GM23248 (cell line): ENCODE measurements at regions not wholly inside any gene's neighbourhood (a gene's known extent, or its start where the extent isn't known, plus 50 kb on each side); places are given as distances from the start of the nearest gene placed in this dataset.
A peak's percentile ranks its signal among the peaks of the same experiment; 100 is the strongest.

Experiments
- DNase-seq: peaks from one replicate; pipeline ENCODE4 v3.0.0-alpha.2; 2015
- H2AFZ ChIP-seq: fragments of 200-600 bp; sonication (generic); 2 replicates; pipeline ENCODE4 v1.6.1; 2016; ENCODE audit warnings: antibody characterized with exemption
- H3F3A ChIP-seq: fragments of 200-600 bp; sonication (generic); 2 replicates; pipeline ENCODE4 v1.6.1; 2016; ENCODE audit warnings: mild to moderate bottlenecking, antibody characterized with exemption, mixed run types; ENCODE audit not compliant: insufficient read depth
- H3K27ac ChIP-seq: fragments of 200-600 bp; sonication (generic); 2 replicates; pipeline ENCODE4 v1.5.1; 2016; ENCODE audit warnings: mild to moderate bottlenecking
- H3K27me3 ChIP-seq: fragments of 200-600 bp; sonication (generic); replicated peaks from 2 replicates; pipeline ENCODE4 v1.6.1; 2016; ENCODE audit warnings: mild to moderate bottlenecking; ENCODE audit not compliant: insufficient read depth
- H3K36me3 ChIP-seq: fragments of 200-600 bp; sonication (generic); 2 replicates; pipeline ENCODE4 v1.6.1; 2016; ENCODE audit warnings: low read depth, mild to moderate bottlenecking
- H3K4me1 ChIP-seq: fragments of 200-600 bp; sonication (generic); 2 replicates; pipeline ENCODE4 v1.6.1; 2016; ENCODE audit warnings: mild to moderate bottlenecking; ENCODE audit not compliant: insufficient read depth
- H3K4me2 ChIP-seq: fragments of 200-600 bp; sonication (generic); one replicate; pipeline ENCODE4 v1.6.1; 2016; ENCODE audit warnings: mild to moderate bottlenecking; ENCODE audit not compliant: unreplicated experiment
- H3K4me3 ChIP-seq: fragments of 200-600 bp; sonication (generic); 2 replicates; pipeline ENCODE4 v1.5.1; 2016; ENCODE audit warnings: mild to moderate bottlenecking
- H3K79me2 ChIP-seq: fragments of 200-600 bp; sonication (generic); 2 replicates; pipeline ENCODE4 v1.6.1; 2016; ENCODE audit warnings: mild to moderate bottlenecking; ENCODE audit not compliant: insufficient read depth
- H3K9ac ChIP-seq: fragments of 200-600 bp; sonication (generic); 2 replicates; pipeline ENCODE4 v1.6.1; 2016; ENCODE audit warnings: mild to moderate bottlenecking
- H3K9me2 ChIP-seq: fragments of 200-600 bp; sonication (generic); 2 replicates; pipeline ENCODE4 v1.6.1; 2016; ENCODE audit warnings: mixed run types, mild to moderate bottlenecking, moderate library complexity; ENCODE audit not compliant: insufficient read depth
- H3K9me3 ChIP-seq: fragments of 200-600 bp; sonication (generic); one replicate; pipeline ENCODE4 v1.6.1; 2017; ENCODE audit warnings: low read depth
- H4K20me1 ChIP-seq: fragments of 200-600 bp; sonication (generic); 2 replicates; pipeline ENCODE4 v1.6.0; 2016; ENCODE audit not compliant: insufficient read depth
- EZH2 ChIP-seq: fragments of 200-600 bp; sonication (generic); IDR thresholded peaks from 2 replicates; pipeline ENCODE4 v1.6.1; 2018; ENCODE audit warnings: antibody characterized with exemption, mild to moderate bottlenecking; ENCODE audit not compliant: insufficient read depth, poor library complexity, severe bottlenecking
- EZH2phosphoT487 ChIP-seq: fragments of 200-600 bp; sonication (generic); IDR thresholded peaks from 2 replicates; pipeline ENCODE4 v1.6.1; 2018; ENCODE audit warnings: antibody characterized with exemption, moderate library complexity, mild to moderate bottlenecking, low read depth; ENCODE audit not compliant: insufficient read depth
- WGBS, 2 experiments: methylation state at CpG; one replicate each; pipeline ENCODE4 v1.1.6; 2015 to 2017; ENCODE audit warnings: low lambda C conversion rate in 2 of 2, low coverage in 1 of 2; ENCODE audit errors: missing lambda C conversion rate in 2 of 2; 5-methylcytosine and 5-hydroxymethylcytosine counted together
- in situ Hi-C: fragments of 300-500 bp; cut with MboI; formaldehyde crosslinking; loops from 2 replicates; pipeline ENCODE4 v1.15.0; 2020

- 67 to 70% methylated on average over 8 of the region's 8 CpGs for WGBS, 2 experiments
- Histone ChIP-seq H3K9ac (no peak overlapping the region), H3K27me3 (peaks cover 4% of the 10 kb centered on the region; the same call in 1 of the 2 replicates), H3K4me1 (no peaks in the 10 kb centered on the region), H3K36me3 (no peaks in the 10 kb centered on the region), H3K4me3 (no peak overlapping the region), H3K9me2 (no peaks in the 10 kb centered on the region), H3K79me2 (no peaks in the 10 kb centered on the region), H3K4me2 (no peak overlapping the region), H3K27ac (no peak overlapping the region), H3K9me3 (no peaks in the 10 kb centered on the region), H3F3A (no peaks in the 10 kb centered on the region), H2AFZ (no peak overlapping the region), H4K20me1 (no peaks in the 10 kb centered on the region)
- TF ChIP-seq EZH2phosphoT487 (no peak), EZH2 (no peak)
- in situ Hi-C loops, result no loop called here
- DNase-seq, result no peak
Observed at GRCh38 chr5:99037668-99038067, 108.9 kb upstream of the CHD1 start.

GRCh38 chr5:99035942-99036341 lies 107.1 kb upstream of the CHD1 start:
- H3F3A ChIP-seq, result peaks cover 1% of the 10 kb centered on the region; the same call in 1 of the 2 replicates
- no peak overlapping the region for H3K27ac ChIP-seq
- in situ Hi-C loops, result no loop called here
- no peaks in the 10 kb centered on the region for H3K9me3 ChIP-seq
- H3K79me2 ChIP-seq, result no peaks in the 10 kb centered on the region
- H3K4me2 ChIP-seq, result no peak overlapping the region
- H2AFZ ChIP-seq, result no peak overlapping the region
- H3K4me3 ChIP-seq, result no peak overlapping the region
- H3K27me3 ChIP-seq, result peaks cover 4% of the 10 kb centered on the region; the same call in 1 of the 2 replicates
- H3K9ac ChIP-seq, result no peak overlapping the region
- H3K36me3 ChIP-seq, result no peaks in the 10 kb centered on the region
- H3K9me2 ChIP-seq, result no peaks in the 10 kb centered on the region
- H3K4me1 ChIP-seq, result no peaks in the 10 kb centered on the region
- no peak for DNase-seq
- WGBS, 2 experiments, result 93 to 100% methylated on average over 1 of the region's 1 CpG
- H4K20me1 ChIP-seq, result no peaks in the 10 kb centered on the region
- no peak for TF ChIP-seq EZH2
- no peak for TF ChIP-seq EZH2phosphoT487

- no peaks in the 10 kb centered on the region for H3K79me2 ChIP-seq
- in situ Hi-C loops, result loop anchor here (5.0 kb wide), 1 partner anchor 127 kb away; no protein-coding TSS in a partner anchor
Observed at GRCh38 chr5:99034336-99034735, 105.5 kb upstream of the CHD1 start.

GRCh38 chr5:99033014-99033900 lies 104.5 kb upstream of the CHD1 start:
- Histone ChIP-seq H2AFZ (peak overlapping the region; percentile 79), H3K27me3 (no peaks in the 10 kb centered on the region), H3K79me2 (no peaks in the 10 kb centered on the region), H3K27ac (no peak overlapping the region), H3K9ac (peak overlapping the region; percentile 23), H4K20me1 (no peaks in the 10 kb centered on the region), H3K36me3 (no peaks in the 10 kb centered on the region), H3K9me2 (no peaks in the 10 kb centered on the region), H3K4me1 (no peaks in the 10 kb centered on the region), H3F3A (peaks cover 6% of the 10 kb centered on the region; the same call in 1 of the 2 replicates), H3K4me3 (peak overlapping the region; percentile 46), H3K4me2 (peak overlapping the region; percentile 62), H3K9me3 (no peaks in the 10 kb centered on the region)
- DNase-seq, result peak; percentile 9
- WGBS, 2 experiments, result 58 to 62% methylated on average over 5 of the region's 5 CpGs
- TF ChIP-seq EZH2phosphoT487 (no peak), EZH2 (no peak)
- in situ Hi-C loops, result loop anchor here (5.0 kb wide), 1 partner anchor 126 kb away; no protein-coding TSS in a partner anchor

More at GRCh38 chr5:99034336-99034735, 105.5 kb upstream of the CHD1 start:
- TF ChIP-seq EZH2 (no peak), EZH2phosphoT487 (no peak)
- WGBS, 2 experiments, result 100% methylated on average over 1 of the region's 1 CpG
- no peak overlapping the region for H3K27ac ChIP-seq
- no peak overlapping the region for H3K9ac ChIP-seq
- no peak overlapping the region for H3K4me3 ChIP-seq
- no peaks in the 10 kb centered on the region for H3K9me3 ChIP-seq
- no peaks in the 10 kb centered on the region for H3K36me3 ChIP-seq
- H3F3A ChIP-seq, result peaks cover 6% of the 10 kb centered on the region; the same call in 1 of the 2 replicates
- no peaks in the 10 kb centered on the region for H3K4me1 ChIP-seq
- H2AFZ ChIP-seq, result no peak overlapping the region
- H4K20me1 ChIP-seq, result no peaks in the 10 kb centered on the region
- H3K27me3 ChIP-seq, result peaks cover 3% of the 10 kb centered on the region; the same call in 1 of the 2 replicates
- H3K4me2 ChIP-seq, result no peak overlapping the region
- no peaks in the 10 kb centered on the region for H3K9me2 ChIP-seq
- DNase-seq, result no peak
